ENCODE measurements at regions not wholly inside any gene's neighbourhood (a gene's known extent, or its start where the extent isn't known, plus 50 kb on each side); places are given as distances from the start of the nearest gene placed in this dataset.

DNA sequence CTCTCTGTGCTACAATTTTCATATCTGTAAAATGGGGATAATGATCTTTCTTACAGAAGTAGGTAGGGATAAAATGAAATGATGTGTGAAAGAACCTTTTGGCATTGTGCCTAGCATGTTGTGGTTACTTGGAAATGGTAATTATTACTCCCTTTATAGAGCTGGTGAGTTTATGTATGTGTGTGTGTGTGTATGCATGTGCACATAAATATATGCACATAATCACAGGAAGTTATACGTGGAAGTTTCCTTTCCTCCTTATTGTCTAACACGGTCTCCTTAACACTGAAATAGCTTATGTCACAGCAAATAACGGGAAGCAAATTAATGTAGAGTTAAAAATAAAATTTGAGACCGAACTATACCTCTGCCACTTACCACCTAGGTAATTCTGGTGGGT is 163.7 kb upstream of the ZBED5 start:
- CTCF ChIA-PET, result interaction anchor here (0.8 to 3.2 kb wide), 6 partner anchors 11 to 251 kb away, joined by 3 to 42 read pairs (median 4); no protein-coding TSS in a partner anchor
- no peak overlapping the region for H3K4me3 ChIP-seq (replicated peaks in 1 of 2; ENCODE audit: low read depth in 1 of 2, low read length in 2 of 2)
- H3K9me2 ChIP-seq (ENCODE audit: insufficient read depth), result no peaks in the 10 kb centered on the region
- no peak for ATAC-seq
- no TSS peak for BruUV-seq (replicated peaks)
- TF ChIP-seq SP1 (IDR thresholded peaks at IDR 0.05; ENCODE audit: low read depth) (no peak), FOSL1 (IDR thresholded peaks at IDR 0.05; ENCODE audit: low read depth) (no peak), JUND (IDR thresholded peaks at IDR 0.05) (no peak), CEBPB (IDR thresholded peaks at IDR 0.05; ENCODE audit: low read depth) (no peak), SRF (IDR thresholded peaks at IDR 0.05; ENCODE audit: low read depth) (no peak), YY1 (IDR thresholded peaks at IDR 0.05; ENCODE audit: extremely low read depth, insufficient replicate concordance, low read depth, low read length) (no peak), SIN3A (IDR thresholded peaks at IDR 0.05; ENCODE audit: low read depth) (no peak), EZH2 (IDR thresholded peaks at IDR 0.05) (no peak), ZFX (IDR thresholded peaks at IDR 0.05) (no peak), ZNF274 (IDR thresholded peaks at IDR 0.05; ENCODE audit: low read depth, low read length) (no peak), RAD21 (IDR thresholded peaks at IDR 0.05; ENCODE audit: low read depth) (no peak), ELF1 (IDR thresholded peaks at IDR 0.05; ENCODE audit: borderline replicate concordance, low read depth) (no peak), EGR1 (IDR thresholded peaks at IDR 0.05; ENCODE audit: low read depth) (no peak), CBX3 (IDR thresholded peaks at IDR 0.05; ENCODE audit: low read depth) (no peak), TCF7L2 (IDR thresholded peaks at IDR 0.05; ENCODE audit: borderline replicate concordance, extremely low read depth, insufficient read depth, insufficient read length) (no peak), POLR2AphosphoS5 (IDR thresholded peaks at IDR 0.05; ENCODE audit: low read depth, low read length) (no peak)
- TF ChIP-seq, protein P1, sequence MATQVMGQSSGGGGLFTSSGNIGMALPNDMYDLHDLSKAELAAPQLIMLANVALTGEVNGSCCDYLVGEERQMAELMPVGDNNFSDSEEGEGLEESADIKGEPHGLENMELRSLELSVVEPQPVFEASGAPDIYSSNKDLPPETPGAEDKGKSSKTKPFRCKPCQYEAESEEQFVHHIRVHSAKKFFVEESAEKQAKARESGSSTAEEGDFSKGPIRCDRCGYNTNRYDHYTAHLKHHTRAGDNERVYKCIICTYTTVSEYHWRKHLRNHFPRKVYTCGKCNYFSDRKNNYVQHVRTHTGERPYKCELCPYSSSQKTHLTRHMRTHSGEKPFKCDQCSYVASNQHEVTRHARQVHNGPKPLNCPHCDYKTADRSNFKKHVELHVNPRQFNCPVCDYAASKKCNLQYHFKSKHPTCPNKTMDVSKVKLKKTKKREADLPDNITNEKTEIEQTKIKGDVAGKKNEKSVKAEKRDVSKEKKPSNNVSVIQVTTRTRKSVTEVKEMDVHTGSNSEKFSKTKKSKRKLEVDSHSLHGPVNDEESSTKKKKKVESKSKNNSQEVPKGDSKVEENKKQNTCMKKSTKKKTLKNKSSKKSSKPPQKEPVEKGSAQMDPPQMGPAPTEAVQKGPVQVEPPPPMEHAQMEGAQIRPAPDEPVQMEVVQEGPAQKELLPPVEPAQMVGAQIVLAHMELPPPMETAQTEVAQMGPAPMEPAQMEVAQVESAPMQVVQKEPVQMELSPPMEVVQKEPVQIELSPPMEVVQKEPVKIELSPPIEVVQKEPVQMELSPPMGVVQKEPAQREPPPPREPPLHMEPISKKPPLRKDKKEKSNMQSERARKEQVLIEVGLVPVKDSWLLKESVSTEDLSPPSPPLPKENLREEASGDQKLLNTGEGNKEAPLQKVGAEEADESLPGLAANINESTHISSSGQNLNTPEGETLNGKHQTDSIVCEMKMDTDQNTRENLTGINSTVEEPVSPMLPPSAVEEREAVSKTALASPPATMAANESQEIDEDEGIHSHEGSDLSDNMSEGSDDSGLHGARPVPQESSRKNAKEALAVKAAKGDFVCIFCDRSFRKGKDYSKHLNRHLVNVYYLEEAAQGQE (IDR thresholded peaks at IDR 0.05; ENCODE audit: low read depth), result no peak
- TF ChIP-seq, protein P2, sequence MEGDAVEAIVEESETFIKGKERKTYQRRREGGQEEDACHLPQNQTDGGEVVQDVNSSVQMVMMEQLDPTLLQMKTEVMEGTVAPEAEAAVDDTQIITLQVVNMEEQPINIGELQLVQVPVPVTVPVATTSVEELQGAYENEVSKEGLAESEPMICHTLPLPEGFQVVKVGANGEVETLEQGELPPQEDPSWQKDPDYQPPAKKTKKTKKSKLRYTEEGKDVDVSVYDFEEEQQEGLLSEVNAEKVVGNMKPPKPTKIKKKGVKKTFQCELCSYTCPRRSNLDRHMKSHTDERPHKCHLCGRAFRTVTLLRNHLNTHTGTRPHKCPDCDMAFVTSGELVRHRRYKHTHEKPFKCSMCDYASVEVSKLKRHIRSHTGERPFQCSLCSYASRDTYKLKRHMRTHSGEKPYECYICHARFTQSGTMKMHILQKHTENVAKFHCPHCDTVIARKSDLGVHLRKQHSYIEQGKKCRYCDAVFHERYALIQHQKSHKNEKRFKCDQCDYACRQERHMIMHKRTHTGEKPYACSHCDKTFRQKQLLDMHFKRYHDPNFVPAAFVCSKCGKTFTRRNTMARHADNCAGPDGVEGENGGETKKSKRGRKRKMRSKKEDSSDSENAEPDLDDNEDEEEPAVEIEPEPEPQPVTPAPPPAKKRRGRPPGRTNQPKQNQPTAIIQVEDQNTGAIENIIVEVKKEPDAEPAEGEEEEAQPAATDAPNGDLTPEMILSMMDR (IDR thresholded peaks at IDR 0.05 in 2 of 3, conservative IDR thresholded peaks at IDR 0.05 in 1 of 3; ENCODE audit: borderline replicate concordance in 1 of 3, insufficient read depth in 1 of 3, low read depth in 2 of 3, low read length in 2 of 3), result no peak
- TF ChIP-seq, protein P3, sequence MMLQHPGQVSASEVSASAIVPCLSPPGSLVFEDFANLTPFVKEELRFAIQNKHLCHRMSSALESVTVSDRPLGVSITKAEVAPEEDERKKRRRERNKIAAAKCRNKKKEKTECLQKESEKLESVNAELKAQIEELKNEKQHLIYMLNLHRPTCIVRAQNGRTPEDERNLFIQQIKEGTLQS (IDR thresholded peaks at IDR 0.05), result no peak
- H3K9ac ChIP-seq (ENCODE audit: low read length), result no peak overlapping the region
- no peaks in the 10 kb centered on the region for H3K27me3 ChIP-seq (ENCODE audit: insufficient read depth, low read length)
- RAD21 ChIA-PET (ENCODE audit: low non-redundant PET in 1 of 2, low total read pairs in 2 of 2, uncharacterized antibody in 2 of 2, unreplicated experiment in 2 of 2), result interaction anchor here (1.0 to 2.5 kb wide), 4 partner anchors 87 to 251 kb away, joined by 4 to 13 read pairs (median 6); no protein-coding TSS in a partner anchor
- no peaks in the 10 kb centered on the region for H3K79me2 ChIP-seq (ENCODE audit: insufficient read depth, low read length)
- no peaks in the 10 kb centered on the region for H3K9me3 ChIP-seq (ENCODE audit: control insufficient read depth in 1 of 2, insufficient read depth in 1 of 2, low read depth in 1 of 2, low read length in 2 of 2)
- no peaks in the 10 kb centered on the region for H4K20me1 ChIP-seq (ENCODE audit: insufficient read depth)
- H3K4me2 ChIP-seq (ENCODE audit: low read length), result no peak overlapping the region
- POLR2A ChIA-PET, result interaction anchor here (1.4 kb wide), 1 partner anchor 88 kb away, joined by 5 read pairs; no protein-coding TSS in a partner anchor
- H3K27ac ChIP-seq (ENCODE audit: low read depth, low read length), result no peak overlapping the region
- H3K36me3 ChIP-seq (ENCODE audit: control insufficient read depth in 1 of 2, insufficient read depth in 2 of 2, low read length in 2 of 2), result no peaks in the 10 kb centered on the region
- intact Hi-C loops (cut with micrococcal nuclease), result loop anchor here (5.0 kb wide), 1 partner anchor 249 kb away; no protein-coding TSS in a partner anchor
- H2AFZ ChIP-seq (ENCODE audit: low read depth, low read length, poor library complexity, severe bottlenecking), result no peak overlapping the region
- H3K4me1 ChIP-seq (ENCODE audit: control insufficient read depth in 1 of 2, insufficient read depth in 2 of 2, low read length in 2 of 2), result no peaks in the 10 kb centered on the region
- DNase-seq (ENCODE audit: low read depth, low spot score), result no peak

All from HCT116 (cell line).